ENCODE measurements at regions not wholly inside any gene's neighbourhood (a gene's known extent, or its start where the extent isn't known, plus 50 kb on each side); places are given as distances from the start of the nearest gene placed in this dataset.

DNA sequence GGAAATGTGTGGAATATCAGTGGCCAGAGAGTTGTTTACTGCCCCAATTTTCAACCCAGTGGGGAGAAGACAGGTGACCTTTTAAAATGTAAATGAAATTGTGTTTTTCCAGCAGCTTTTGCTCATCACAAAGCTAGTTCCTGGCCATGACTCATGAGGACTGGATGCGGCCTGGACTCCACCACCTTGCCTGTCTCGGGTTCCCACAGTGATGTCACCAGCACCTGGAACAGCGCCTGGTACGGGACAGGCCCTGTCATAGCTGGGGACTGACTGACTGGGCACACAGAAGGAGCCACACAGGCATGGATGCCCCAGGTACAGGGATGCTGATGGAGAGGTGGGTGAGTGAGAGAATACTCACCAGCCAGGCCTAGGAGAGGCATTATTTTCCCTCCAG, 277.1 kb downstream of the AJAP1 start:
- no peak for DNase-seq

GRCh38 chr1:4928186-4928585, 273.8 kb downstream of the AJAP1 start:
- no peak for DNase-seq

GRCh38 chr1:4924356-4924755, 269.9 kb downstream of the AJAP1 start:
- no peak for DNase-seq

- DNase-seq = no peak
Observed at GRCh38 chr1:4916610-4917009, 262.2 kb downstream of the AJAP1 start.

DNA sequence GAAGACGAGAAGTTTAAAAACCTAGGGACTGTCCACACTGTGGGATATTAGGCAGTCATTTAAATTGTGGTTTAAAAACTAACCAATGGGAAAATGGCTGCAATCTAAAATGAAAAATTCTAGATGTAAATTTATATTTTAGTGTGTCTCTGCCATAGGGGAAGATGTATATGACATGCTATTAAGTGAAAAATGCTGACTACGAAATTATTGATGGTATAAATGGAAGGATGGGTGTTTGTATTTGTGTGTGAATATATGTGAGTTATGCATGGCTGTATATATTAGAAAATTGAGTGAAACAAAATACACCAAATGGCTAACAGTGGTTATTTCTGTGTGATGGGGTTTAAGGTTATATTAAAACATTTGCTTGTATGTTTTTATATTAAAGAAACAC, 260.7 kb downstream of the AJAP1 start:
- no peak for DNase-seq

DNA sequence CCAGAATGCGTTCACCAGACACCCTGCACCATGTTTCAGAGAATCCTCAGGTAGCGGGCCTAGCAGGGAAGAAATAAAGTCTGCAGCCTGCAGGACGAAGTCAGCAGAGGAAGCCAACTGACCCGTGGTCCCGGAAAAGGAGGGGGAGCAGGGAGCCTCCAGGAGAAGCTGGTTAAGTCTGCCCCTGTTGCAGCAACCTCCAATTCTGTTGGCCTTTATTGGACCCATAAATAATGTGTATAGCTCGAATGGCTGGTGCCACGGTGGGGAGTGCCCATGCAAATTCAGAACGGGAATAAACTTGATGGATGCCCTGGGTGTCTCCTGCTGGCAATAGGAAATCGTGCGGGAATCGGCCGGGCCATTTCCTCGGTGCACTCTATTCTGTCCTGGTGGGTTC, 254.1 kb downstream of the AJAP1 start:
- no peak for DNase-seq

- DNase-seq = no peak
Observed at GRCh38 chr1:4894566-4894965, 240.2 kb downstream of the AJAP1 start.

DNA sequence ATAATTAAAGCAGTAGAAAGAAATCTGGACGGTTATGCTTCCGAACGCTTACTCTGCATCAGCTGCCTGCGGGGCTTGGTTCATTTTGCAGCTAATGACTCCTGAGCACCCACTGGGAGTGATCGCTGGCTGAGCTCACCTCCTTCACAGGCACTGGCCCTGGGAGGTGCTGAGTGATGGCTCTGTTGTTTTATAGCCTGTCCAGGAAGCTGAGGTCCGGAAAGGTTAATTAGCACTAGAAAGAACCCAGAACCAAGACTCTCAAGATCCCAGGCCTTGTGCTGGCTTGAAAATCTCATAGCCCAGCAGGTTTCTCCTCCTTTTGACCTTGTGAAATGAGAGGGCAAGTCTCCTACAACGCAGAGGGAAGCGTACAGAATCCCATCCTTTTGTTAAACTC, 226.2 kb downstream of the AJAP1 start:
- DNase-seq = no peak

DNA sequence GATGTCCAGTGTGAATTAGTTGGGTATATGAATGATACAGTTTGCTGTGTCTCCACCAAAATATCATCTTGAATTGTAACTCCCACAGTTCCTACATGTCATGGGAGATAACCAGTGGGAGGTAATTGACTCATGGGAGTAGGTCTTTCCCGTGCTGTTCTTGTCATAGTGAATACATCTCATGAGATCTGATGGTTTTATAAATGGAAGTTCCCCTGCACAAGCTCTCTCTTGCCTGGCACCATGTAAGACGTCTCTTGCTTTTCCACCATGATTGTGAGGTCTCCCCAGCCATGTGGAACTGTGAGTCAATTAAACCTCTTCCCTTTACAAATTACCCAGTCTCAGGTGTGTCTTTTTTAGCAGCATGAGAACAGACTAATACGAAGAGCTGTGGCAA, 223.0 kb downstream of the AJAP1 start:
- DNase-seq = no peak

DNA sequence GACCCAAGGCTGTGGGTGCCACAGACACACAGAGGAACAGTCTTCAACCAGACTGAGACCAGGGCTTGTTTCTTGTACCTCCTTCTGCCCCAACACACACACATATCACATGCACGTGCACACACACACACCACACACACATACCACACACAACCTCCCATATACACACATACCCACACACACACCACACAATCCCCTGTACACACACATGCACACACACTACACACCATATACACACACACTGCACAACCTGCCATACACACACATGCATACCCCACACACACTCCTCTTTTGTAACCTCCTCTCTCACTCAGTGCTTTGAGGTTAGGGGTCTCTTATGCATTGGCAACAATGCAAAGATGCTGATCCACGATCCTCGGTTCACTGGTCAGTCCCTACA, 217.0 kb downstream of the AJAP1 start:
- DNase-seq = no peak

DNA sequence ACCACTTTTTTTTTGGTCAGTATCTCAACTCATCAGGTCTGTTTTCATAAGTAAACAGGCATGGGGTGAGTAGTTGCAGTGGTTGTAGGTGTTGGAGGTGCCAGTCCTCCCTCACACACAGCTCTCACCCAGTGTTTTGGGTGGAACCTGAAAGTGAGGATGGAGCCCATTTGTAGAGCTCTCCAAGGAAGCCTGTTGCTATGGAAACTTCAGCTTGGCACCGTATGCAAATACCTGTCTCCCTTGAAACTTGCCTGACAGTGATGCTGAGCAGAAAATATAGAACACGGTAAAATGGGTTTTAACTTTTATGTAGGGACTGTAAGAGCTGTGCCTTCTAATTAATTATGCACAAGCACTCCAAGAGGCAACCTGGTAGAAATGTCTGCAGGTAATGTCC, 214.1 kb downstream of the AJAP1 start:
- no peak for DNase-seq

GRCh38 chr1:4856396-4856795, 202.0 kb downstream of the AJAP1 start:
- DNase-seq = no peak

DNA sequence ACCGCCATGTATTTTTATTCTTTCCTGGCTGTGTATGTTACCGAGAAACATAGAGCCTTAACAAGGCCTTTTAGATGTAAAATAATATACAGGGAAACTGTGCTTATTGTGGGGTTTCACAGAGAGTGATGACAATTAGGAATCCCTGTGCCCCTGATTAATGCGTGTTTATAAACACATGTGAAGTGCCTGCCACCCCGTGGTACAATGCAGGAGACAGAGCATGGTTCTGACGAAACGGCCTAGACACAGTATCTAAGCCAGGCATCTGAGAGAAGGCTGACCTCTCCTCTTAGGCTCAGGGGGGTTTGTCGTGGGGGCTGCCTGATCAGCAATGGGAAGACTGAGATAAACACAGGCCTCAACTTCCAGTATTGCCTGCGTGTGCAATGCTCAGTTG, 200.0 kb downstream of the AJAP1 start:
- DNase-seq = no peak

DNA sequence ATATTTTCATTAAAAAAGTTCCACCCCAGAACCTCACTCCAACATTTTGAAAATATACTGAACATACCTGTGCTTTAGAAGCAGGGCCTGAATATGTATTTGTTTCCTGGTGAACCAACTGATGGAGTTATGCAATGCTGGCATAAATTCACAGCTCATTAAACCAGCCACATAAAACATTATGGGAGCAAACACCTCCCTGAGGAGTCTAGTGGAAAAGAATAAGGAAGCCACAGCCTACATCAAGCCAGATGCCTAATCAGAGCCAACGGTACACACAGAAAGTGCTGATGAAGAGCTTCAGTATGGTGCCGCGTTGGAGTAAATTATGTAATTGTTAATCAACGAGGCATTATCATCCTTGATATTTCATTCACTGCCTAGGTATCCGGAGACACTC, 199.5 kb downstream of the AJAP1 start:
- no peak for DNase-seq

- DNase-seq = no peak
Observed at GRCh38 chr1:4851385-4852065, 197.1 kb downstream of the AJAP1 start.

DNA sequence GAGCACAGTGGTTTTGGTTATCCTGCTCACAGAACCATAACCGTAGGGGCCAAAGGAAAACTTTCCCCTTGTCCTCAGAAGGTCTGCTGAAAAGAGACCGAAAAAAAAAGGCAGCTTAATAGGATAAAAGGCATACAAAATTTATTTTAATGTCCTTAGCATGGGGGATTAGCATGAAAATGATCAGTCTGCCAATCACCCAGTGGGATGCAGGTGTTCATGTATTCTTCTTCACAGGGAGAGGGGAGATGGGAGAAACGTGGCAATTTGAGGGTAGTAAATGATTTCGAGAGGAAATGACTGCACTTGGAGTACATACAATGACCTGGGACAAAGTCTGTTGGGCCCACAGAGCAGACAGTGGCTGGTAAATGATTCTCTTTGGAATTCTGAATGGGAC, 194.0 kb downstream of the AJAP1 start:
- DNase-seq = no peak

- no peak for DNase-seq
Observed at GRCh38 chr1:4847711-4848110, 193.3 kb downstream of the AJAP1 start.

All from activated naive CD4-positive, alpha-beta T cell (primary cell).